SW480 (cell line): ENCODE measurements at regions not wholly inside any gene's neighbourhood (a gene's known extent, or its start where the extent isn't known, plus 50 kb on each side); places are given as distances from the start of the nearest gene placed in this dataset.
"Not testable (repeated sequence)": the region's sequence is repeated elsewhere in the genome, so short reads cannot be mapped to it uniquely, and the experiment has no call there.

Experiments used
- DNase-seq: peaks from one replicate; pipeline ENCODE4 v3.0.0-alpha.2; 2016; ENCODE audit warnings: low spot score

DNA sequence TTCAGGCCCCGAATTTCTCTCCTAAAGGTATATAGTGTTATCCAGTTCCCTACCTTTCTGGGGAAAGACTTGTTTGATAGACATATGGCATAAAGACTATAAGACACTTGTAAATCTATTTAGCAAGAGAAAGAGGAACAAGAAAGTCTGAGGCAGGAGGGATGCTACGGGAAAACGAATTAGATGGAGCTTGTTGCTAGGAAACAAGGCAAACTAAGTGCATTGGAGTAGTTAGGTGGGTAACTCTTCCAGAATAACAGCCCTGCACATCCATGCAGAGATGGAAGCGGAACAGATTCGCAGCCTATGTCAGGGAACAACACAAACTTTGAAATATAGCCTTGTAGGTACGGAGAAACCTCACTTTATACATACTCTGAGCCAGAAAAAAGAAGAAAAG lies 810.3 kb upstream of the CRIM1 start:
- DNase-seq, result no peak

- no peak for DNase-seq
Observed at GRCh38 chr2:35538796-35539195, 816.8 kb upstream of the CRIM1 start.

DNA sequence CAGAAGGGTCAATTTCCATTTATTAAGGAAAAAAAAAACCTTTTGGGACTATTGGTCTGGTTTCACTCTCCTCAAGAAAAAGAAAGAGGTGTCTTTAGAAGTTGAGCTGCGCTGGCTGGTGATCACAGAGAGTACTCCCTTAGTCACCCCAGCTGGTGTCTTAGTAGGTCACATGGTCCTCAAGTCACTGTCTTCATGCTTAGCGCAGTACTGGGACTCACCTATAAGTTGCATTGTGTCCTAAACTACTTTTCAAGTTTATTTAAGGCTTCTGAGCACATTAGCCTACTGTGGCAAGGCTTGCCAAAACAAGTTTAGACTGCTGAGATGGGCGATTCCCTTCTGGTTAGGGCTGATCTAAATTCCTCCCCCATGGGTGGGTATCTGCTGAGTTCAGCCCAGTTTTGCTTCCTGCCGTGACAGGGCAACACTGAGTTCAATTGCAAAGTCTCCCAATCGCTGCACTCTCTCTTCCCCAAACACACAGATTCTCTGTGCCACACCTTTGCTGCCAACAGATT lies 824.9 kb upstream of the CRIM1 start:
- no peak for DNase-seq

DNA sequence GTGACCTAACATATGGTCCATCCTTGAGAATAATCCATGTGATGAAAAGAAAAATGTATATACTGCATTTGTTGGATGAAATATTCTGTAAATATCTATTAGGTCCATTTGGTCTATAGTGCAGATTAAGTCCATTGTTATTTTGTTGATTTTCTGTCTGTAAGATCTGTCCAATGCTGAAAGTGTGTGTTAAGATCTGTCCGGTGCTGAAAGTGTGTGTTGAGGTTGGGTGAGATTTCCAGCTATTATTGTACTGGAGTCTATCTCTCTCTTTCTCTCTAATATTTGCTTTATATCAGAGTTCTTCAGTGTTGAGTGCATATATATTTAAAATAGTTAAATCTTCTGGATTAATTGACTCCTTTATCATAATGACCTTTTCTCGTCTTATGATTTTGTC lies 828.8 kb upstream of the CRIM1 start:
- no peak for DNase-seq

DNA sequence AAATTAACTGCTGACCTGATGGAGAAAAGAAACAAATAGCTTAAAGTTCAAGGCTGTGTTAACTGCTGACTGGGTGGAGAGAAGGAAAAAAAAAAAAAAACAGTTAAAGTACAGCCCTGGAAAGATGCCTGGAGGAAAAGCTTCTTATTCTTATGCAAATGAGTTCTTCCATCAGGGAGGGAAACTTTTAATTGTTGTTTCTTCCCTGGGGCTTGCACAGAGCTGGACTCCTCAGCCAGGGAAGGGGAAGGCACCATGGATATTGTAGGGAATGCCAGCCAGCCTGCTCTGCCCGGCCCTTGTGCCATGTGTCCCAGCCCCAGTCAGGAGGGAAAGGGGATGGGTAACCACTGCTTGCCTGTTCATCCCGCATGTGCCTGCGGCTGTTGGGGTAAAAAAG lies 833.1 kb upstream of the CRIM1 start:
- no peak for DNase-seq

- no peak for DNase-seq
Observed at GRCh38 chr2:35510636-35511035, 844.9 kb upstream of the CRIM1 start.

GRCh38 chr2:35508601-35509000 lies 847.0 kb upstream of the CRIM1 start:
- DNase-seq, result no peak

GRCh38 chr2:35504419-35504818 lies 851.2 kb upstream of the CRIM1 start:
- no peak for DNase-seq

GRCh38 chr2:35503738-35504199 lies 851.8 kb upstream of the CRIM1 start:
- no peak for DNase-seq

DNA sequence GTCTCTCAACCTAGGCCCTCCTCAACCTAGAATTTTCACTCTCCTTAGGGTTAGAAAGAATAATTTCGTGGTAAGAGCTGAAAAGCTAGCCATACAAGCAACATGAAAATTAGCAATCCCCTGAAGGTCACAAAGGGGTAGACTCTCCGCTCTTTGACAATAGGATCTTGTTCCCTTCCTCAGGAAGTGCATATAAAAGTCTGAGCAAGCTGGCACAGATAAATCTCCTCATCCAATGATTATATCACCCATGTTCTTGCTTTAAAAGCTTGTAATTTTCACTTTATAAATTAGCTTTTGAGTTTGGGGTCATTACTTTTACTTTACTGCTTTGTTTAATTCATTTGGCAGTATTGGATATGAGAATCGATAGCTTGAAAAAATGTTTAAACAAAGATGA lies 852.3 kb upstream of the CRIM1 start:
- no peak for DNase-seq

DNA sequence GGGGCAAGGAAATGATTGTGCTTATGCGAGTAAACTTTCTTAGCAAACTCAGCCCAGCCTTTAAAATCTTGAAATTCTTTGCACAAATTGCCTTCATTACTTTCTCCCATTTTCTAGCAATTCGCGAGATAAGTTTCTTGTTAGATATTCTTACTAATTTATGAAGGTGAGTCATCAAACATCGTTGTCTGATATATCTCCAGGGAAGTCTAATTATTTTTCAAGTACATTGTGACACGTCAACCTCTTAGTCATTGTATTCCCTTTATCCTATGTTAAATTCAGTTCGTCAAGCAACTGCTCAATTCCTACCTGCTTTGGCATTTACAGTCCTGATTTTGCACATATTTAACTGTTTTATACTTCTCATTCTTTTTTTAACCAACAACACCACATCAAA lies 854.5 kb upstream of the CRIM1 start:
- DNase-seq, result no peak

DNA sequence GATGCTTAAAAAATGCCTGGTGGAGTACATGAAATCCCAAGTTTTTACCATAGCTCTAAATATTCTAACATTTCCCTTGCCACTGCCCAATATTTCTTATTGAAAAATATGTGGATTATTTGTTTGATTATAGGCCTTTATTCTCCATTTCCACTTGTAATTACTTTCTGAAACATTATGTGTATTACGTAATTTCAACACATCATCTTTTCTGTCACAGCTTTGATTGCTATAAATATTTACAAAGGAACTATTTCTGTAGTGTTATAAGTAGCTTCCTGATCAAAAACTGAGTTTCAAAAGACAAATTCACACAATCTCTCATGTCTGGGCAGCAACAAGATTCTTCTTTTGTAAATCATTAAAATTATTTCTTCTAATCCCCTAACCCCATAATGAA lies 859.6 kb upstream of the CRIM1 start:
- DNase-seq, result no peak

DNA sequence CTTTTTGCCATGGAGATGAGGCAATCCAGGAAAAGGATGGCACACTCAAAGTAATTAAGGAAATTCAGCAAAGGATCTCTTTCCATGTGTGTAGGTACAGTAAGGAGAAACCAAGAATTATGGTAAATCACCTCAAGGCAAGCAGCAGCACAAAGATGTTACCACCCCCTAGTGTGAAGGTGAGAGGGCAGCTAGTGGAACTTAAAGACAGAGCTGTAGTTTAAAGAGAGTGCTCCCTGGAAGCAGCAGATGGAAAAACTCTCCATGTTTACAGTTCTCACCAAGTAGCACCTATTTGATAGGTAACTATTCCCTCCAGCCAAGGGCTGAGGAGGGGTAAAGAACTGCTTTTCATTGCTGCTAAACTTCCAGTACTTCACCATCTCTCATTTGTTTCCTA lies 860.4 kb upstream of the CRIM1 start:
- DNase-seq, result no peak

DNA sequence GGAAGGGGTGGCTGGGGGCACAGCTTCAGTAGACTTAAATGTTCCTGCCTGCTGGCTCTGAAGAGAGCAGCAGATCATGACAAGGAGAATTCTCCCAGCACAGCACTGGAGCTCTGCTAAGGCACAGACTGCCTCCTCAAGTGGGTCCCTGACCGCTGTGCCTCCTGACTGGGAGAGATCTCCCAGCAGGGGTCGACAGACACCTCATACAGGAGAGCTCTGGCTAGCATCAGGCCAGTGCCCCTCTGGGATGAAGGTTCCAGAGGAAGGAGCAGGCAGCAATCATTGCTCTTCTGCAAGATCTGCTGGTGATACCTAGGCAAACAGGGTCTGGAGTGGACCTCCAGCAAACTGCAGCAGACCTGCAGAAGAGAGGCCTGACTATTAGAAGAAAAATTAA lies 877.5 kb upstream of the CRIM1 start:
- not testable (repeated sequence) for DNase-seq

- no peak for DNase-seq
Observed at GRCh38 chr2:35468245-35468644, 887.3 kb upstream of the CRIM1 start.

- DNase-seq, result no peak
Observed at GRCh38 chr2:35463805-35464596, 891.6 kb upstream of the CRIM1 start.

DNA sequence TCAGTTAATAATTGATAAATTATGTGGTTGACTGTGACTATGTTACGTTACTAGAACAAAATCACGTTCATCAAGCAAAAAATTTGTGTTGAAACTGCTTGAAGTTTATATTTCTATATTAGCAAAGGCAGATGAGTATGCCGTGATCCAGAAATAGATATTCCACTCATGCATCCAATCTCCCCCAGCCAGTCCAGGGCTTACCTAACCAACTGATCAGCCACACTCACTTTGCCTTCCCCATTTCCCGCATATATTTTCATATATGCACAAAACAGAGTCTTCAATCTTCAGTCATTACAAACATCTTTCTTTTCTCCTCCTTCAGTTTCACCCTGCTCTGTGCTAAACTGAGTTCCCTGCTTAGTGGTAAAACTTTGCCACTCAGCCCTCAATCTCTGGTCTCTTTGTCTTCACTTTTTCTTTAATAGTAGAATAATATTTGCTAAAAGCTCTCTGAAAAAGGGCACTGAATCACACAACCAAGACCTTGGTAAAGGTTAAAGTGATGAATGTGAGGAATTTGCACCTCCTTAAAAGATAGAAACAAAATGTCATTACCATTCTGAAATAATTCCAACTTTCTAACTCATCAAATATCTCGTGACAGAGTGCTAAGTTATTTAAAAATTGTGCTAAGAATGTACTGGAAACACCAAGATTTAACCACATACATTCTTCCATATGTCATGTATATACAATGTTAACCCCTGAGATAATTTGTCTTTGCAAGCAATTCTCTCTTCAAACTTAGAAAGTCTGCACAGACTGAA lies 893.2 kb upstream of the CRIM1 start:
- no peak for DNase-seq

DNA sequence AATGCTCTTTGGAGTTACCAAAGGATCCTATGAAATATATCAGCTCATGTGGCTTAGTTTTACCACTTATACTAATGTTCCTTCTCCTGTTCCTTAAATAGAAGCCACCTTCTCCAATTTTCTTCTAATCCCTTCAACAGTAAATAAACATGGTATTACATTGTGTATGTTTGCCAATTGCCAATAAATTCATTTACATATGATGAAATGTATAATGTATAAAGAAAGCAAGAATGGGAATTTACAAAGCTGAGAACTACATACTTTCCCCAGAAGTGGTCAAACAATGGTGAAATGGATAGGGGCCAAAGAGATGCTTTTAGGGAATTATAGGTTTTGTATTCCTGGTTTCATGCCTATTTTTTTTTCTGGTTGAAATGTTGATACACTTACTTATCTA lies 894.2 kb upstream of the CRIM1 start:
- DNase-seq, result no peak

GRCh38 chr2:35454966-35455638 lies 900.5 kb upstream of the CRIM1 start:
- DNase-seq, result peak; percentile 31

DNA sequence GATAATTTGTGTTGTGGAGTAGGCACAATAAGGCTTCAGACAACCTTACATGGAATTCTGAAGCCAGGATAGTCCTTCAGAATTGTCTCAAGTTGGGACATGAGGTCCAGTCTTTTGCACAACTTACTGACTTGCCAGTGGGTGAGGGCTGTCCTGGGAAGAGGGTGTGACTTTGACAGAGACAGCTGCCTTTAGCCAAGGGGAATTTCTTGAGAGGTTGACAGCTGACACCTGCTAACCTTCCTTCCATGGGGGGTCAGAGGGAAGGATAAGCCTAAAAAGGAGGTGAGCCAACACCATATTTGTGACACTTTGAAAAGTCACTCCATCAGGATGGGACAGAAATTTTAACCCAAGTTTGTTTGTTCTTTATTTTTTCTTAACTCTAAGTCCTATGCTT lies 907.8 kb upstream of the CRIM1 start:
- no peak for DNase-seq

DNA sequence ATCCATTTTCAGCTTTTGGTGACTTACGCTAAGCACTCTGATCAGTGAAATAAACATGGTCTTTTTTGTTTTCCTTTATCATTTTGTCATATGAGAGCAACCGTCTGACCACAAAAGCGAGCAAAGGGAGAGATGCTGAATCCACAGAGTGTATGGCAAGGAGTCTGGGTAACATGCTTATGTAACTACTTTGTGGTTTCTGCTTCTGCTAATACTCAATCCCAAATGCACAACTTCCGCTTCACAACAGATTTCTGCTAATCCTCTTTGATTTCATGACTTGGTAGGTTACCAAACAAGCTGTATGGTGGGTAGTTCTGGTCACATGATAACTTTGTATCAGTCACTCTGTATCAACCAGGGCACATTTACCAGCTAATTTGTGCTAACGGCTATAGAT lies 908.4 kb upstream of the CRIM1 start:
- no peak for DNase-seq

GRCh38 chr2:35443087-35443486 lies 912.5 kb upstream of the CRIM1 start:
- DNase-seq, result no peak

GRCh38 chr2:35441575-35441974 lies 914.0 kb upstream of the CRIM1 start:
- DNase-seq, result not testable (repeated sequence)
